SJSA1 (cell line): ENCODE measurements at regions not wholly inside any gene's neighbourhood (a gene's known extent, or its start where the extent isn't known, plus 50 kb on each side); places are given as distances from the start of the nearest gene placed in this dataset.

ENCODE experiments used
- DNase-seq, 2 experiments: peaks; one replicate each; pipeline ENCODE4 v3.0.0-alpha.2; 2015 to 2020; ENCODE audit warnings: low spot score in 2 of 2, low read depth in 1 of 2
- H3K27ac ChIP-seq: fragments of 250-450 bp; sonication (Bioruptor Pico); 2 replicates; pipeline ENCODE4 v1.5.1; 2020; ENCODE audit warnings: mild to moderate bottlenecking, moderate library complexity
- H3K27me3 ChIP-seq: fragments of 250-450 bp; sonication (Bioruptor Pico); replicated peaks from 2 replicates; pipeline ENCODE4 v1.5.1; 2020; ENCODE audit warnings: mild to moderate bottlenecking, moderate library complexity
- H3K36me3 ChIP-seq: fragments of 250-450 bp; sonication (Bioruptor Pico); 2 replicates; pipeline ENCODE4 v1.5.1; 2020; ENCODE audit warnings: mild to moderate bottlenecking
- H3K4me1 ChIP-seq: fragments of 250-450 bp; sonication (Bioruptor Pico); replicated peaks from 2 replicates; pipeline ENCODE4 v1.6.1; 2021; ENCODE audit warnings: mild to moderate bottlenecking
- H3K4me3 ChIP-seq: fragments of 250-450 bp; sonication (Bioruptor Pico); 2 replicates; pipeline ENCODE4 v1.5.1; 2020; ENCODE audit warnings: mild to moderate bottlenecking
- H3K9me3 ChIP-seq: fragments of 250-450 bp; sonication (Bioruptor Pico); replicated peaks from 2 replicates; pipeline ENCODE4 v1.5.1; 2020; ENCODE audit warnings: mild to moderate bottlenecking

DNA sequence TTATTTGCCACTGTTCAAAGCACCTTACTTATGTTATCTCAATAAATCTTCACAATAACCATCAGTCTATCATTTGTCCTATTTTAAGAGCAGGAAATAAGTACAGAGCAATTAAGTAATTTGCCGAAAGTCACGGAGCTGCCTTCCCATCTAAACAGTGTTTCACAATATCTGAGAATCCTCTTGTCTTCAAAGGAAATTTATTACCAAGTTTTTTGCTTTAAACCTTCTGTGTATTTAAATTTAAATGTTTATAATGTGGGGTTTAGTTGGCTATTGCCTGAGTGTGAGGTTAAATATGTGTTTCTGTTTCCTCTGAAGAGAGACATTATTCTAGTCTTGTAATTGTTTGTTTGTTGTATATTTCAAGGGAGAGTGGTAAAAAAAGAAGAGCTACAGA, 633.1 kb downstream of the EFNB2 start:
- 0 out of 2 replicates have a peak, but pooled peaks cover 6% of the 10 kb centered on the region for H3K27me3 ChIP-seq
- no peak overlapping the region for H3K27ac ChIP-seq
- no peak for DNase-seq
- H3K36me3 ChIP-seq: no peaks in the 10 kb centered on the region
- no peaks in the 10 kb centered on the region for H3K4me1 ChIP-seq
- H3K9me3 ChIP-seq: no peaks in the 10 kb centered on the region
- H3K4me3 ChIP-seq: no peak overlapping the region

DNA sequence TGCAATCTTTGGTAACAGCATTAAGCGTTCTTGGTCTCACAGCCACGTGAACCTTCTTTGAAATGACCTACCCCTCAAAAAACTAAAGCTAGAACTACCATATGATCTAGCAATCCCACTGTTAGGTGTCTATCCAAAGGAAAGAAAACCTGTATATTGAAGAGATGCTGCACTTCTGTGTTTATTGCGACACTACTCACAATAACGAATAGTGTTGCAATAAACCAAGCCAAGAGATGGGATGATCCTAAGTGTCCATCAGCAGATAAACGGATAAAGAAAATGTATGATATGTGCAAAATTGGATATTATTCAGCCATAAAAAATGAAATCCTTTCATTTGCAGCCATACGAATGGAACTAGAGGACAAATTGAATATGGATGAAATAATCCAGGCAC, 637.9 kb downstream of the EFNB2 start:
- Histone ChIP-seq H3K27ac (no peak overlapping the region), H3K36me3 (no peaks in the 10 kb centered on the region), H3K27me3 (0 out of 2 replicates have a peak, but pooled peaks cover 1% of the 10 kb centered on the region), H3K4me3 (no peak overlapping the region), H3K9me3 (no peaks in the 10 kb centered on the region), H3K4me1 (no peaks in the 10 kb centered on the region)
- no peak for DNase-seq

DNA sequence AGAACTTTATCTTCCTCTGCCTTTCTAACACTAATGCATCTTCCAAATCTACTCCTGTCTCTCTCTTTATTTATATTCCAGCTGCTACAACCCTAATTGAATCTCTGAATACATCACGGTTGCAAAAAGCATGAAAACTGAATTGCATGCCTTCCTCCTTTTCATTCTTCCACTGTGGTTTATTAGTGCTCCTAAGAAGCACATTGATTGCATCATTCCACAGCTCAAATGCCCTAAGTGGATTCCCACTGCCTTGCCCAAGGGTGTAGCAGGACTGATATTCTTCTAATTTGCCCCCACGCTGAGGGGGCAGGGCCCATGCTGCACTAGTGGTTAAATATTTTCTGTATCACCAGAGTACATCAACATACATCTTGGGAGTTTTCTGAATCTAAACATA, 640.8 kb downstream of the EFNB2 start:
- no peak overlapping the region for H3K4me3 ChIP-seq
- no peaks in the 10 kb centered on the region for H3K36me3 ChIP-seq
- H3K27me3 ChIP-seq: 0 out of 2 replicates have a peak, but pooled peaks cover 3% of the 10 kb centered on the region
- no peaks in the 10 kb centered on the region for H3K4me1 ChIP-seq
- no peak for DNase-seq
- H3K27ac ChIP-seq: no peak overlapping the region
- no peaks in the 10 kb centered on the region for H3K9me3 ChIP-seq

DNA sequence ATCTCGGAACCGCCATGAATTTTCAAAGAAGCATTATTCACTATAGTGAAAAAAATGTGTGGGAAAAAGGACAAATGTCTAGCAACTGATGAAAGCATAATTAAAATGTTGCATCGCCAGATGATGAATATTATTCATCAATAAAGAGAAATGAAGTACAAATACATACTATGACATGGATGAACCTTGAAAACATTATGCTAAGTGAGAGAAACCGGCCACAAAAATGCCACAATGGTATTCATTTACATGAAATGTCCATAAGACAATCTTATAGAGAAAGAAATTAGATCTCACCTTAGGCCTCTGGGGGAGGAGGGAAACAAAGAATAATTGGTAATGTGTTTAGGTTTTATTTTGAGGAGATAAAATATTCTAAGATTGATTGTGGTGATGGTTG, 645.0 kb downstream of the EFNB2 start:
- Histone ChIP-seq H3K27ac (no peak overlapping the region), H3K36me3 (no peaks in the 10 kb centered on the region), H3K4me3 (no peak overlapping the region), H3K4me1 (no peaks in the 10 kb centered on the region), H3K27me3 (0 out of 2 replicates have a peak, but pooled peaks cover 3% of the 10 kb centered on the region), H3K9me3 (no peaks in the 10 kb centered on the region)
- no peak for DNase-seq

DNA sequence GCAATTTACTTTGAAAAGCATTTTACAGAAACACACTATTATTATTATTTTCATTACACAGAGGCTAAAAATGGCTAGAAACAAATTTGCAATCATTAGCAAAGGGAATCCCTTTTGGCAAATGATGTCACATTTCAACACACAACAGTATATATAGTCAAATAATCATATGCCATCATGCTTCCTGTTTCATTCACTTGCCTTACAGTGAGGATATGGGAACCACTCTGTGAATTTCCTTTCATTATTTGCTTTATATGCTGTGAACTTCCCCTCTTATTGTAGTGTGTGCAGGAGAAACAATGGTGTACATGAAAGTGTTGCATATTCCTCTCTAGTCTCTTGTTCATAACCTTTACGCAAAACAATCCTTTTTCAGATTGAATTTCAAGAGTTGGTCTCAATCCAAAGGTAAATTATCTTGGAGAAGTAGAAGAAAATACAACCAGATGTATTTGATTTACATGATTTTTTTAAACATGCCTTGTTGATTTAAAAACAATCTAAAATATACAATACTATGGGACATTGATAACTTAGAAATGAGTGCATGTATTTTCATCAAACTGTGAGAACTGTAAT, 657.3 kb downstream of the EFNB2 start:
- Histone ChIP-seq H3K4me3 (no peak overlapping the region), H3K27me3 (no peaks in the 10 kb centered on the region), H3K36me3 (no peaks in the 10 kb centered on the region), H3K27ac (no peak overlapping the region), H3K9me3 (no peaks in the 10 kb centered on the region), H3K4me1 (no peaks in the 10 kb centered on the region)
- DNase-seq: no peak

DNA sequence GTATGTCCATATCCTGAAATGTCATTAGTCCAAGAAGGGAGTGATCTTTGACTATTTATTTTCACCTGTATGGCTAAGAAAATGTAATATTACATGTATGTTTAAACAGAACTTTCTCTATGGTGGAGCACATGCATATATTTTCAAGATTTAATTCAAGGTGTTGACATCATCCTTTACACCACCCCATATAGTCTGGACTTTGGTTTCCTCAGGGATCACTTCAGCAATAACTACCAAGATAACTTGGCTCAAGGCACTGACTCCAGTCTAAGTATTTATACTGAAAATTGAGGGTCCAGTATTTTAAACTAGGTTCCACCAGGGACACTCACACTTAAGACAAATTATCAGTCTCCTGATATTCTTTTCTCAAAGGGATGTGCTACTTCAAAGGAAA, 660.6 kb downstream of the EFNB2 start:
- Histone ChIP-seq H3K27ac (no peak overlapping the region), H3K9me3 (no peaks in the 10 kb centered on the region), H3K36me3 (no peaks in the 10 kb centered on the region), H3K4me1 (no peaks in the 10 kb centered on the region), H3K27me3 (no peaks in the 10 kb centered on the region), H3K4me3 (no peak overlapping the region)
- no peak for DNase-seq

DNA sequence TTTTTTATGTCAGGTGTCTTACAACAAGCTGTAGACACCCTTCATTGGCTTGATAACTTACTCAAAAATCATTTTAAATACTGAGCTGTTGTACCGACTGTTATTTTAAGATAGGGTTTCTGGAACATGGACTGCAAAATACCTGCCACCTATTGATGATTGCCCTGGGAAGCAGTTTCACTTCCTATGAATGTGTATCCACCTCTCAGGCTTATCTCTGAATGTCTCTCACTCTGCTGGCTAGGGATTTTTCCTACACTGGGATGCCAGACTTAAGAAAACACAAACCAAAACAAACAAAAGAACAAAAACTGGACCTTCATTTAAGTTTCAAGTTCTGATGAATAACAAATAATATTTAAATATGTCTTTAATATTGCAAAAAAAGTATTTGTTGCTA, 663.7 kb downstream of the EFNB2 start:
- H3K27ac ChIP-seq: no peak overlapping the region
- no peaks in the 10 kb centered on the region for H3K27me3 ChIP-seq
- DNase-seq: no peak
- H3K36me3 ChIP-seq: no peaks in the 10 kb centered on the region
- no peaks in the 10 kb centered on the region for H3K4me1 ChIP-seq
- H3K4me3 ChIP-seq: no peak overlapping the region
- no peaks in the 10 kb centered on the region for H3K9me3 ChIP-seq

DNA sequence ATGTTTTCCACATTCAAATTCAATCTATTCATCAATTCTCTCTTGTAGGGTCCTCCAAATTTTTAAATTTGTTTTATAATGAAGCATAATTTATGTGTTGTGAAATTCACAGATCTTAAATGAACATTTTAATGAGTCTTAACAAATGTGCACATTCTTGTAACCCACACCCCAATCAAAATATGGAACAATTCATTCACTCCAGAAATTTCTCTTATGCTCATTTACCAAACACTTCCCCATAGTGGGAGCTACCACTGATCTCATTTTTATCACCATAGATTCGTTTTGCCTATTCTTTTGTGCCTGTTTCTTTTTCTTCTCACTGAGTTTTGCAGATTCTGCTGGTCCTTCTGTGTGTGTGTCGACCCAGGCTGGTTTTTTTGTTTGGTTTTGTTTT, 664.1 kb downstream of the EFNB2 start:
- Histone ChIP-seq H3K27ac (no peak overlapping the region), H3K36me3 (no peaks in the 10 kb centered on the region), H3K9me3 (no peaks in the 10 kb centered on the region), H3K4me3 (no peak overlapping the region), H3K27me3 (no peaks in the 10 kb centered on the region), H3K4me1 (no peaks in the 10 kb centered on the region)
- DNase-seq: no peak

DNA sequence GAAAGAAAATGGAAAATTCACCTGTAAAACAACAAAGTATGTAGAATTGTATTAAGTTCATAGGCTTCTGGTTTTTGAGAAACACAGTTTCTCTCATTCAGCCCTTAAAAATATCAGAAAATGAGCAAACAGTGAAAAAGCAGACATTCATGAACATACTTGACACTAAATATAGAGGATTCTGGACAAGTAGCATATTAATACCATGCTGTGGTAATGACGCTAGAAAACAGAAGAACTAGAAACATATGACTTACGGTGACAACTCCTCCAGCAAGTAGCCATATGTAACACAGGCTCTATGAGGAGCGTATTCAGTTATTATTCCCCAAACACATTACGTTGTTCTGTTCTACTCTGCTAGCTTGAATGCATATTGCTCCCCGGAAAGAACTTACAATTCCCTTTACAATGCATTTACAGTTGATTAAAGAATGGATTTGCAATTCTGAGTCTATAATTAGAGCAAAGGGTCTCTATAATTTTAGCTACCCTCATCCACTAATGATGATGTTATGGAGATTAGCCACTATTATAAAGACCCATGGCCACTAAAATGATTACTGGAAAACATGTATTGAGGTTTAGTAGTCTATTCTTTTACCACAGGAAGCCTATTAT, 672.1 kb downstream of the EFNB2 start:
- H3K36me3 ChIP-seq: no peaks in the 10 kb centered on the region
- H3K9me3 ChIP-seq: no peaks in the 10 kb centered on the region
- H3K4me3 ChIP-seq: no peak overlapping the region
- H3K4me1 ChIP-seq: no peaks in the 10 kb centered on the region
- no peak overlapping the region for H3K27ac ChIP-seq
- no peak for DNase-seq
- no peaks in the 10 kb centered on the region; the same call in 1 of the 2 replicates for H3K27me3 ChIP-seq

DNA sequence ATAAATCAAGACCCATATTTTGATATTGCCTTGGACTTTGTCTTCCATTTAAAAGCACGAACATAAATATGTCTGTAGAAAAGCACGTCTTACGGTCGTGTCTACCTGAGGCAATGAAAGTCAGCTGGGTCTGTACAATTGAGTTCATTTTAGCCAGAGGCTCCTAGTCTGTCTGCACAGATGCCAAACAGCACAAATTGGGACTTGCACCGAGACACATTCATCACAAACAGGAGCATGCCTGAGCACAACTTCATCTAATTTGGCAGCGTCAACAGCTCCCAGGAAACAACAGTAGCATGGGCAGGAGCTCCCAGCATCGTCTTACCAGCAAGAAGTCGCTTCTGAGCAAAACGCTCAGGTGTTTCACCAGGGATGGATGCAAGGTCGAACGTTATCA, 687.0 kb downstream of the EFNB2 start:
- Histone ChIP-seq H3K27me3 (no peaks in the 10 kb centered on the region), H3K27ac (no peak overlapping the region), H3K4me3 (no peak overlapping the region), H3K9me3 (no peaks in the 10 kb centered on the region), H3K4me1 (no peaks in the 10 kb centered on the region), H3K36me3 (no peaks in the 10 kb centered on the region)
- DNase-seq: no peak

DNA sequence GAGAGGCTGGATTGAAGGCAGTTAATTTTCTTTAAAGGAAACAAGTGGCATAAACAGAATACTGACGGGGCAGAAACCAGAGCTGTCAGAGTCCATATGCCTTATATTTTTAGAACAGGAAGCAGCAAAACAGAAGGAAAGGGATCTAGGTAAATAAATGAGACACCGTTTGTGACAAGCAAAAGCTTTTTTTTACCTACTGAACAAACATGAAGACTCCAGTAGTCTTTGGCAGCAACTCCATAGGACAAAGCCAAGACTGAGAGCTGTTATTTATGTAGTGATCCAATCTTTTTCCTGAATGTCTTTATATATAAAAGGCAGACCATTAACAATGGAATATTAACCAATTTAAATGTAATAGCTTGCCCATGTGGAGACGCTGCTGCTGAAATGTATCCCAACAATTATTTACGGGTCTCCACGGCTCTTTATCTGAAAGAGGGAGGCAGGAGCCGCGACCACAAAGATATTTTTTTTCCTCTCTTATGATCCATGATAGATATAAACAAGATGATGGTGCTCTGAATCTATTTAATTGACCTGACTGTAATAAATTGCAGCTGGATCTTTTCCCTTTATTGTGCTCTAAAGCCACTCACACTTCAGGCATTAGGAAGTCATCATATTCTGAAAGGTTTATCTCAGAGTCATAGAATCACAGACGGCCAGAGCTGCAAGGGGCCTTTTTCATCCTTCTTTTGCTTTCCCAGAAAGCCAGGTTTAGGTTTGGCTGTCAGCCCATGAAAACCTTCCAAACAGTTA, 687.8 kb downstream of the EFNB2 start:
- no peak for DNase-seq
- no peaks in the 10 kb centered on the region for H3K9me3 ChIP-seq
- H3K4me1 ChIP-seq: no peaks in the 10 kb centered on the region
- H3K27ac ChIP-seq: no peak overlapping the region
- no peaks in the 10 kb centered on the region for H3K36me3 ChIP-seq
- H3K27me3 ChIP-seq: no peaks in the 10 kb centered on the region
- H3K4me3 ChIP-seq: no peak overlapping the region

DNA sequence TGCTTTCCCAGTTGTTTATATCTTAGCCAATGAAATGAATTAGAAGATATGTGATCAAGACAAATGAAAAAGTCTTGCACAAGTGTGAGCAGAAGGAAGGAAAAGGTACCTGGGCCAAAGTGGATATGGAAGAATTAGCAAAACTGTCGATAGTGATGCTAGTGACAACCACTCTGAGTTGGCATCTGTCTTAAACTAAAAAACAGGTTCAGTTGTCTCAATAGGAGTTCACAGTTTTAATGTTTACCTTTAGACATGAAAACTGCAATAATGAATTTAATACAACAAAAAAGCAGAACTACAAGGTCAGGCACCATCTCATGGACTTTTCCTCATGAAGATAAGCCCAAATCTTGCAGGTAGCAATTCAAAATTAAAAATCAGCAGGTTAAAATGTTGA, 688.5 kb downstream of the EFNB2 start:
- DNase-seq: no peak
- H3K36me3 ChIP-seq: no peaks in the 10 kb centered on the region
- H3K27ac ChIP-seq: no peak overlapping the region
- H3K4me1 ChIP-seq: no peaks in the 10 kb centered on the region
- no peaks in the 10 kb centered on the region for H3K9me3 ChIP-seq
- H3K4me3 ChIP-seq: no peak overlapping the region
- H3K27me3 ChIP-seq: no peaks in the 10 kb centered on the region

DNA sequence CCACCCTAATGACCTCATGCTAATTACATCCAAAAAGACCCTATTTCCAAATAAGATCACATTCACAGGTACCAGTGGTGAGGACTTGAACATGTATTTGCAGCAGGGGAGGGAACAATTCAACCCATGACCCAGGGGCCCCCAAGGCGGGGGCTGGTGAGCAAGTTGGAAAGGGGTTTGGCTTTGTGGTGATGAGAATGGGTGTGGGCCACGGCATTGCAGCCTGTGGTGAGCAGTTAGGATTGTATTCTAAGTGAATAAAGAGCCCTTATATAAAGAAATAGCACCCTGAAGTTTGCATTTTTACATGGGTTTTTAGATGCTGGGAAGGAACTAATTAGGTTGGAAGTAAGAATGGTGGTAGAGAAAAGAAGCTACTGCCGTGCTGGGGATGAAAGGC, 694.2 kb downstream of the EFNB2 start:
- no peak for DNase-seq
- Histone ChIP-seq H3K27ac (no peak overlapping the region), H3K4me1 (no peaks in the 10 kb centered on the region), H3K4me3 (no peak overlapping the region), H3K36me3 (no peaks in the 10 kb centered on the region), H3K9me3 (no peaks in the 10 kb centered on the region; the same call in 1 of the 2 replicates), H3K27me3 (no peaks in the 10 kb centered on the region)

DNA sequence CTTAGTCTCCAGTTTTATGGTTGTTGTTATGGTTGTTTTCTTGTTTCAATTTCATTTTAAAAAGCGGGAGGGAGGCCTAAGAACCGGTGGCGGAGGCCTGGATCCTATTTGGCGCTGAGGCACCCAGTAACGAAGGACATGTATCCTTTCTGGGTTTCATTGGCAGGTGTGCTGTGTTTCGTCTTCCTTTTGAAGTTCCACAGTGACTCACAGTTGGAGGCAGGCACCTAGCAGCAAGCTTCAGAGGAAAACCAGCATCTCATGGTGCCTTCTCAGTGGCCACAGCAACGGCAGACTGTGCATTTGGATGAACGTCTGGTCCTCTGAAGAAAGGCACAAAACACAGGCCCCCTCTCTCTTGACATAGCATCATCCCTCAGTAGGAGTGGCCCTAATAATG, 697.2 kb downstream of the EFNB2 start:
- no peaks in the 10 kb centered on the region for H3K4me1 ChIP-seq

More for the DNA sequence above, 697.2 kb downstream of the EFNB2 start:
- H3K27me3 ChIP-seq: no peaks in the 10 kb centered on the region; the same call in 1 of the 2 replicates
- H3K36me3 ChIP-seq: no peaks in the 10 kb centered on the region
- H3K27ac ChIP-seq: no peak overlapping the region
- no peaks in the 10 kb centered on the region; the same call in 1 of the 2 replicates for H3K9me3 ChIP-seq
- no peak for DNase-seq
- no peak overlapping the region for H3K4me3 ChIP-seq
